ENCODE measurements at regions not wholly inside any gene's neighbourhood (a gene's known extent, or its start where the extent isn't known, plus 50 kb on each side); places are given as distances from the start of the nearest gene placed in this dataset.

- DNase-seq (ENCODE audit: low read depth) = no peak
- Histone ChIP-seq H2AFZ (ENCODE audit: low read depth, low read length) (no peak overlapping the region), H3K9ac (ENCODE audit: low read length) (no peak overlapping the region), H3K4me3 (ENCODE audit: insufficient read depth, low read depth, low read length) (no peak overlapping the region), H4K20me1 (ENCODE audit: insufficient read depth, low read length) (no peaks in the 10 kb centered on the region), H3K79me2 (ENCODE audit: insufficient read depth, low read length) (no peaks in the 10 kb centered on the region), H3K36me3 (ENCODE audit: insufficient read depth, low read length) (no peaks in the 10 kb centered on the region), H3K4me2 (ENCODE audit: low read length) (no peak overlapping the region), H3K9me3 (ENCODE audit: insufficient read depth, low read depth, low read length) (no peaks in the 10 kb centered on the region), H3K27ac (ENCODE audit: low read depth, low read length) (no peak overlapping the region), H3K4me1 (ENCODE audit: insufficient read depth, low read length) (peaks cover 19% of the 10 kb centered on the region), H3K27me3 (ENCODE audit: insufficient read depth, low read length) (no peaks in the 10 kb centered on the region)
- Mint-ChIP-seq H3K4me3 (ENCODE audit: unreplicated experiment) (no peak overlapping the region), H3K9me3 (ENCODE audit: unreplicated experiment) (no peaks in the 10 kb centered on the region), H3K27ac (ENCODE audit: unreplicated experiment) (no peak overlapping the region), H3K27me3 (ENCODE audit: low read depth, unreplicated experiment) (no peaks in the 10 kb centered on the region), H3K36me3 (ENCODE audit: low read depth, unreplicated experiment) (peaks cover 2% of the 10 kb centered on the region), H3K4me1 (ENCODE audit: low read depth, unreplicated experiment) (peaks cover 28% of the 10 kb centered on the region)
- no peak for FAIRE-seq
- TF ChIP-seq EZH2 (IDR thresholded peaks at IDR 0.05; ENCODE audit: insufficient read depth, low read length) = no peak
- TF ChIP-seq CTCF (IDR thresholded peaks at IDR 0.05; ENCODE audit: insufficient read depth, low read depth, low read length) = no peak
Observed at GRCh38 chr13:50359779-50360178, 344.5 kb downstream of the KCNRG start.

- no peak overlapping the region for H2AFZ ChIP-seq (ENCODE audit: low read depth, low read length)
- H3K36me3 Mint-ChIP-seq (ENCODE audit: low read depth, unreplicated experiment) = peaks cover 2% of the 10 kb centered on the region
- no peak overlapping the region for H3K4me3 Mint-ChIP-seq (ENCODE audit: unreplicated experiment)
Observed at GRCh38 chr13:50360637-50361036, 345.4 kb downstream of the KCNRG start.

More at GRCh38 chr13:50360637-50361036, 345.4 kb downstream of the KCNRG start:
- peaks cover 19% of the 10 kb centered on the region for H3K4me1 ChIP-seq (ENCODE audit: insufficient read depth, low read length)
- H3K9ac ChIP-seq (ENCODE audit: low read length) = no peak overlapping the region
- no peaks in the 10 kb centered on the region for H4K20me1 ChIP-seq (ENCODE audit: insufficient read depth, low read length)
- H3K4me2 ChIP-seq (ENCODE audit: low read length) = no peak overlapping the region
- Mint-ChIP-seq H3K4me1 (ENCODE audit: low read depth, unreplicated experiment) (peaks cover 33% of the 10 kb centered on the region), H3K27ac (ENCODE audit: unreplicated experiment) (no peak overlapping the region), H3K9me3 (ENCODE audit: unreplicated experiment) (no peaks in the 10 kb centered on the region), H3K27me3 (ENCODE audit: low read depth, unreplicated experiment) (no peaks in the 10 kb centered on the region)
- H3K27ac ChIP-seq (ENCODE audit: low read depth, low read length) = no peak overlapping the region
- no peaks in the 10 kb centered on the region for H3K27me3 ChIP-seq (ENCODE audit: insufficient read depth, low read length)
- no peaks in the 10 kb centered on the region for H3K79me2 ChIP-seq (ENCODE audit: insufficient read depth, low read length)
- H3K36me3 ChIP-seq (ENCODE audit: insufficient read depth, low read length) = no peaks in the 10 kb centered on the region
- FAIRE-seq (no peak), DNase-seq (ENCODE audit: low read depth) (no peak)
- no peak overlapping the region for H3K4me3 ChIP-seq (ENCODE audit: insufficient read depth, low read depth, low read length)
- no peak for TF ChIP-seq EZH2 (IDR thresholded peaks at IDR 0.05; ENCODE audit: insufficient read depth, low read length)
- no peak for TF ChIP-seq CTCF (IDR thresholded peaks at IDR 0.05; ENCODE audit: insufficient read depth, low read depth, low read length)
- no peaks in the 10 kb centered on the region for H3K9me3 ChIP-seq (ENCODE audit: insufficient read depth, low read depth, low read length)

Data from astrocyte (in vitro differentiated cells and primary cell).